ENCODE measurements at regions not wholly inside any gene's neighbourhood (a gene's known extent, or its start where the extent isn't known, plus 50 kb on each side); places are given as distances from the start of the nearest gene placed in this dataset.

- TF ChIP-seq GATA2 (IDR thresholded peaks at IDR 0.05; ENCODE audit: low read depth, low read length) (no peak), GATA3 (IDR thresholded peaks at IDR 0.05; ENCODE audit: low read depth, low read length) (no peak)
These were observed 80.9 kb downstream of the KIF4B start for GRCh38 chr5:155094455-155094854.

- TF ChIP-seq GATA3 (IDR thresholded peaks at IDR 0.05; ENCODE audit: low read depth, low read length) = no peak
- no peak for TF ChIP-seq GATA2 (IDR thresholded peaks at IDR 0.05; ENCODE audit: low read depth, low read length)
These were observed 84.4 kb downstream of the KIF4B start for GRCh38 chr5:155097995-155098394.

GRCh38 chr5:155098433-155098832 is 84.9 kb downstream of the KIF4B start:
- TF ChIP-seq GATA3 (IDR thresholded peaks at IDR 0.05; ENCODE audit: low read depth, low read length) = no peak
- no peak for TF ChIP-seq GATA2 (IDR thresholded peaks at IDR 0.05; ENCODE audit: low read depth, low read length)

- TF ChIP-seq GATA3 (IDR thresholded peaks at IDR 0.05; ENCODE audit: low read depth, low read length) (no peak), GATA2 (IDR thresholded peaks at IDR 0.05; ENCODE audit: low read depth, low read length) (no peak)
These were observed 88.1 kb downstream of the KIF4B start for GRCh38 chr5:155101697-155102096.

- TF ChIP-seq GATA3 (IDR thresholded peaks at IDR 0.05; ENCODE audit: low read depth, low read length) (peak; percentile 92), GATA2 (IDR thresholded peaks at IDR 0.05; ENCODE audit: low read depth, low read length) (peak; percentile 98)
These were observed 89.6 kb downstream of the KIF4B start for GRCh38 chr5:155103146-155103545.

- no peak for TF ChIP-seq GATA2 (IDR thresholded peaks at IDR 0.05; ENCODE audit: low read depth, low read length)
- no peak for TF ChIP-seq GATA3 (IDR thresholded peaks at IDR 0.05; ENCODE audit: low read depth, low read length)
These were observed 90.9 kb downstream of the KIF4B start for GRCh38 chr5:155104441-155104840.

GRCh38 chr5:155106221-155106620 is 92.7 kb downstream of the KIF4B start:
- TF ChIP-seq GATA3 (IDR thresholded peaks at IDR 0.05; ENCODE audit: low read depth, low read length) = no peak
- TF ChIP-seq GATA2 (IDR thresholded peaks at IDR 0.05; ENCODE audit: low read depth, low read length) = no peak

- TF ChIP-seq GATA3 (IDR thresholded peaks at IDR 0.05; ENCODE audit: low read depth, low read length) (no peak), GATA2 (IDR thresholded peaks at IDR 0.05; ENCODE audit: low read depth, low read length) (no peak)
These were observed 100.3 kb downstream of the KIF4B start for GRCh38 chr5:155113888-155114287.

- no peak for TF ChIP-seq GATA3 (IDR thresholded peaks at IDR 0.05; ENCODE audit: low read depth, low read length)
- TF ChIP-seq GATA2 (IDR thresholded peaks at IDR 0.05; ENCODE audit: low read depth, low read length) = no peak
These were observed 101.1 kb downstream of the KIF4B start for GRCh38 chr5:155114655-155115054.

- TF ChIP-seq GATA2 (IDR thresholded peaks at IDR 0.05; ENCODE audit: low read depth, low read length) (no peak), GATA3 (IDR thresholded peaks at IDR 0.05; ENCODE audit: low read depth, low read length) (no peak)
These were observed 103.1 kb downstream of the KIF4B start for GRCh38 chr5:155116456-155117251.

- TF ChIP-seq GATA2 (IDR thresholded peaks at IDR 0.05; ENCODE audit: low read depth, low read length) (no peak), GATA3 (IDR thresholded peaks at IDR 0.05; ENCODE audit: low read depth, low read length) (no peak)
These were observed 112.1 kb downstream of the KIF4B start for GRCh38 chr5:155125551-155126095.

- TF ChIP-seq GATA2 (IDR thresholded peaks at IDR 0.05; ENCODE audit: low read depth, low read length) = no peak
- TF ChIP-seq GATA3 (IDR thresholded peaks at IDR 0.05; ENCODE audit: low read depth, low read length) = no peak
These were observed 113.0 kb downstream of the KIF4B start for GRCh38 chr5:155126573-155126972.

GRCh38 chr5:155127552-155127951 is 114.0 kb downstream of the KIF4B start:
- TF ChIP-seq GATA3 (IDR thresholded peaks at IDR 0.05; ENCODE audit: low read depth, low read length) = no peak
- TF ChIP-seq GATA2 (IDR thresholded peaks at IDR 0.05; ENCODE audit: low read depth, low read length) = no peak

- TF ChIP-seq GATA3 (IDR thresholded peaks at IDR 0.05; ENCODE audit: low read depth, low read length) (no peak), GATA2 (IDR thresholded peaks at IDR 0.05; ENCODE audit: low read depth, low read length) (no peak)
These were observed 115.4 kb downstream of the KIF4B start for GRCh38 chr5:155128786-155129512.

- no peak for TF ChIP-seq GATA3 (IDR thresholded peaks at IDR 0.05; ENCODE audit: low read depth, low read length)
- TF ChIP-seq GATA2 (IDR thresholded peaks at IDR 0.05; ENCODE audit: low read depth, low read length) = no peak
These were observed 115.9 kb downstream of the KIF4B start for GRCh38 chr5:155129513-155129880.

Data from SH-SY5Y (cell line).